H1 (cell line): ENCODE measurements at regions not wholly inside any gene's neighbourhood (a gene's known extent, or its start where the extent isn't known, plus 50 kb on each side); places are given as distances from the start of the nearest gene placed in this dataset.

Experiments
- CTCF ChIA-PET: fragments of 300-600 bp; sonication (Branson Sonifier 250); formaldehyde crosslinking; loops from one replicate; lab custom pipeline; 2021; ENCODE audit not compliant: partially characterized antibody; lab: Charles Lee
- POLR2A ChIA-PET: fragments of 300-600 bp; sonication (Branson Sonifier 250); formaldehyde crosslinking; loops from one replicate; lab custom pipeline; 2021; ENCODE audit warnings: inconsistent platforms; ENCODE audit not compliant: partially characterized antibody; lab: Charles Lee
- DNase-seq, 2 experiments: peaks; one replicate each; pipeline versions ENCODE4 v3.0.0 to v3.0.0-alpha.2; 2010 to 2022; ENCODE audit warnings: low spot score in 2 of 2, low read depth in 1 of 2, mixed read lengths in 1 of 2
- FAIRE-seq: peaks from 2 replicates; lab custom pipeline; 2011; peaks lifted over from hg19 to GRCh38; lab: Jason Lieb, UNC
- H2AFZ ChIP-seq: 2 replicates; pipeline ENCODE4 v1.8.1; 2012; ENCODE audit warnings: low read length, inconsistent platforms
- H2AK5ac ChIP-seq: 2 replicates; pipeline ENCODE4 v1.6.1; 2013; ENCODE audit warnings: low read depth, low read length
- H2BK120ac ChIP-seq: replicated peaks from 2 replicates; pipeline ENCODE3; 2013; ENCODE audit warnings: low read depth, low read length, inconsistent platforms
- H2BK12ac ChIP-seq: 2 replicates; pipeline ENCODE4 v1.6.1; 2013; ENCODE audit warnings: low read depth, low read length
- H2BK15ac ChIP-seq: 2 replicates; pipeline ENCODE4 v1.6.1; 2013; ENCODE audit warnings: low read length
- H2BK20ac ChIP-seq: 2 replicates; pipeline ENCODE4 v1.6.1; 2013; ENCODE audit warnings: low read length
- H2BK5ac ChIP-seq: 2 replicates; pipeline ENCODE4 v1.6.1; 2013; ENCODE audit warnings: low read depth, low read length
- H3K14ac ChIP-seq: 2 replicates; pipeline ENCODE4 v1.6.1; 2013; ENCODE audit warnings: inconsistent platforms; ENCODE audit not compliant: insufficient read length
- H3K18ac ChIP-seq: 2 replicates; pipeline ENCODE4 v1.6.1; 2013; ENCODE audit warnings: low read length; ENCODE audit errors: extremely low read depth
- H3K23ac ChIP-seq: 2 replicates; pipeline ENCODE4 v1.6.1; 2013; ENCODE audit warnings: inconsistent platforms; ENCODE audit not compliant: insufficient read length
- H3K23me2 ChIP-seq: 2 replicates; pipeline ENCODE4 v1.6.1; 2013; ENCODE audit warnings: low read depth, low read length
- H3K27ac ChIP-seq: 2 replicates; pipeline ENCODE4 v1.6.1; 2011; ENCODE audit warnings: low read depth, low read length, inconsistent platforms
- H3K27me3 ChIP-seq, 4 experiments: replicated peaks in 1 of 4; 1 replicate in 1 of 4; 2 replicates in 3 of 4; pipeline versions ENCODE4 v1.6.1 to v1.8.1; 2011 to 2013; ENCODE audit warnings: low read length in 3 of 4, mild to moderate bottlenecking in 3 of 4, inconsistent platforms in 2 of 4, mixed read lengths in 2 of 4, moderate library complexity in 1 of 4; ENCODE audit not compliant: control insufficient read depth in 3 of 4, insufficient read depth in 3 of 4; ENCODE audit errors: extremely low read depth in 1 of 4
- H3K36me3 ChIP-seq, 4 experiments: 2 replicates each; pipeline versions ENCODE4 v1.6.1 to v1.8.1; 2011 to 2013; ENCODE audit warnings: mild to moderate bottlenecking in 4 of 4, low read length in 3 of 4, moderate library complexity in 2 of 4, control low read depth in 1 of 4, inconsistent platforms in 1 of 4; ENCODE audit not compliant: insufficient read depth in 4 of 4, control insufficient read depth in 2 of 4
- H3K4ac ChIP-seq: replicated peaks from 2 replicates; pipeline ENCODE3; 2013; ENCODE audit warnings: low read length, low read depth, mixed read lengths, inconsistent platforms; ENCODE audit not compliant: insufficient read length
- H3K4me1 ChIP-seq, 4 experiments: replicated peaks in 1 of 4; 1 replicate in 1 of 4; 2 replicates in 3 of 4; pipeline versions ENCODE4 v1.6.1 to v1.8.1; 2011 to 2013; ENCODE audit warnings: low read length in 3 of 4, inconsistent platforms in 2 of 4, mixed read lengths in 1 of 4; ENCODE audit not compliant: insufficient read depth in 4 of 4, control insufficient read depth in 3 of 4
- H3K4me2 ChIP-seq, 2 experiments: 2 replicates each; pipeline versions ENCODE4 v1.6.1 to v1.8.1; 2011 to 2013; ENCODE audit warnings: low read depth in 2 of 2, low read length in 2 of 2, control low read depth in 1 of 2, inconsistent platforms in 1 of 2, mild to moderate bottlenecking in 1 of 2; ENCODE audit not compliant: insufficient read depth in 1 of 2
- H3K4me3 ChIP-seq, 4 experiments: fragments of 200-600, 300-600 bp in 1 of 4; sonication (generic), shearing (Covaris generic), sonication (Bioruptor Twin) in 1 of 4; 2 replicates each; pipeline versions ENCODE4 v1.5.1 to v1.8.1; 2011 to 2016; ENCODE audit warnings: low read length in 4 of 4, low read depth in 3 of 4, control low read depth in 2 of 4, inconsistent platforms in 2 of 4, mild to moderate bottlenecking in 2 of 4, mixed read lengths in 1 of 4, moderate library complexity in 1 of 4; ENCODE audit not compliant: insufficient read depth in 2 of 4; ENCODE audit errors: extremely low read depth in 1 of 4
- H3K56ac ChIP-seq: replicated peaks from 2 replicates; pipeline ENCODE3; 2013; ENCODE audit warnings: low read depth, mild to moderate bottlenecking, mixed read lengths, low read length, inconsistent platforms; ENCODE audit not compliant: insufficient read length
- H3K79me1 ChIP-seq: 2 replicates; pipeline ENCODE4 v1.6.1; 2013; ENCODE audit warnings: low read depth, low read length, control low read depth
- H3K79me2 ChIP-seq, 2 experiments: 2 replicates each; pipeline versions ENCODE4 v1.6.1 to v1.8.1; 2012 to 2013; ENCODE audit warnings: low read length in 2 of 2, mild to moderate bottlenecking in 2 of 2, inconsistent platforms in 1 of 2; ENCODE audit not compliant: insufficient read depth in 2 of 2, control insufficient read depth in 1 of 2
- H3K9ac ChIP-seq, 4 experiments: replicated peaks in 1 of 4; 1 replicate in 1 of 4; 2 replicates in 3 of 4; pipeline versions ENCODE4 v1.6.1 to v1.8.1; 2011 to 2013; ENCODE audit warnings: low read depth in 3 of 4, low read length in 3 of 4, control low read depth in 2 of 4, mild to moderate bottlenecking in 2 of 4, moderate library complexity in 2 of 4, inconsistent platforms in 1 of 4; ENCODE audit errors: extremely low read depth in 1 of 4
- H3K9me3 ChIP-seq, 2 experiments: 2 replicates each; pipeline versions ENCODE4 v1.6.1 to v1.8.1; 2012 to 2013; ENCODE audit warnings: mild to moderate bottlenecking in 2 of 2, moderate library complexity in 2 of 2, control low read depth in 1 of 2, inconsistent platforms in 1 of 2, low read depth in 1 of 2, low read length in 1 of 2, mixed read lengths in 1 of 2; ENCODE audit not compliant: insufficient read depth in 2 of 2
- H4K20me1 ChIP-seq, 2 experiments: replicated peaks in 1 of 2; 2 replicates each; pipeline versions ENCODE3 to v1.8.1; 2011 to 2013; ENCODE audit warnings: inconsistent platforms in 2 of 2, low read length in 2 of 2, mild to moderate bottlenecking in 1 of 2; ENCODE audit not compliant: insufficient read depth in 2 of 2, control insufficient read depth in 1 of 2
- H4K5ac ChIP-seq: 2 replicates; pipeline ENCODE4 v1.6.1; 2013; ENCODE audit warnings: low read length, low read depth, mixed read lengths, inconsistent platforms; ENCODE audit not compliant: insufficient read length
- H4K8ac ChIP-seq: 2 replicates; pipeline ENCODE4 v1.8.0; 2013; ENCODE audit warnings: mild to moderate bottlenecking, moderate library complexity, low read length, inconsistent platforms; ENCODE audit not compliant: insufficient read depth; ENCODE audit errors: extremely low read depth
- H4K91ac ChIP-seq: replicated peaks from 2 replicates; pipeline ENCODE3; 2013; ENCODE audit warnings: low read length, mixed read lengths, inconsistent platforms; ENCODE audit not compliant: insufficient read length
- HDAC6 ChIP-seq: IDR thresholded peaks from one replicate; pipeline ENCODE4 v1.7.1; 2012; ENCODE audit warnings: low read depth, mild to moderate bottlenecking, inconsistent platforms, low read length, moderate library complexity
- JUND ChIP-seq: IDR thresholded peaks from 2 replicates; pipeline ENCODE4 v1.6.1; 2011; ENCODE audit warnings: mild to moderate bottlenecking, improper control_type of control experiment, low read length
- KDM1A ChIP-seq: fragments of 200-600, 300-600 bp; sonication (generic); IDR thresholded peaks from 2 replicates; pipeline ENCODE4 v1.7.1; 2016; ENCODE audit warnings: mild to moderate bottlenecking, low read length, borderline replicate concordance
- KDM4A ChIP-seq: IDR thresholded peaks from one replicate; pipeline ENCODE4 v1.7.1; 2012; ENCODE audit warnings: low read depth, mild to moderate bottlenecking, moderate library complexity, low read length, inconsistent platforms; ENCODE audit not compliant: severe bottlenecking
- SIN3A ChIP-seq, 2 experiments: IDR thresholded peaks in 1 of 2; conservative IDR thresholded peaks in 1 of 2; 2 replicates each; pipeline ENCODE4 v1.6.1; 2011 to 2012; ENCODE audit warnings: low read length in 2 of 2, improper control_type of control experiment in 1 of 2, low read depth in 1 of 2, mild to moderate bottlenecking in 1 of 2
- SP4 ChIP-seq: IDR thresholded peaks from 2 replicates; pipeline ENCODE4 v1.6.1; 2012; ENCODE audit warnings: low read length, inconsistent platforms
- WGBS, 2 experiments: shearing (Covaris generic) in 1 of 2; methylation state at CpG; one replicate each; pipeline versions ENCODE4 v1.1.6 to v1.1.7; 2013 to 2015; ENCODE audit warnings: low lambda C conversion rate in 2 of 2, mixed read lengths in 2 of 2, inconsistent platforms in 1 of 2, low coverage in 1 of 2, missing lambda C conversion rate in 1 of 2; ENCODE audit not compliant: insufficient replicate concordance in 2 of 2, insufficient coverage in 1 of 2, insufficient read length in 1 of 2; ENCODE audit errors: extremely low coverage in 1 of 2, missing lambda C conversion rate in 1 of 2; 5-methylcytosine and 5-hydroxymethylcytosine counted together

- Histone ChIP-seq H3K36me3 (no peaks in the 10 kb centered on the region), H3K9ac (no peak overlapping the region), H3K4ac (no peak overlapping the region), H3K23ac (no peak overlapping the region), H2BK120ac (no peak overlapping the region), H3K4me2 (no peak overlapping the region), H3K27ac (no peak overlapping the region), H2BK5ac (no peak overlapping the region), H2BK15ac (no peak overlapping the region), H3K79me1 (no peaks in the 10 kb centered on the region), H4K8ac (no peak overlapping the region), H2BK20ac (no peak overlapping the region), H3K14ac (no peak overlapping the region), H3K4me3 (no peak overlapping the region), H2AK5ac (no peak overlapping the region), H4K20me1 (no peaks in the 10 kb centered on the region), H3K79me2 (no peaks in the 10 kb centered on the region), H3K18ac (no peak overlapping the region), H3K9me3 (no peaks in the 10 kb centered on the region), H4K5ac (no peak overlapping the region), H4K91ac (no peak overlapping the region), H3K23me2 (no peaks in the 10 kb centered on the region), H2AFZ (no peak overlapping the region), H3K56ac (no peak overlapping the region), H2BK12ac (no peak overlapping the region), H3K4me1 (no peaks in the 10 kb centered on the region), H3K27me3 (no peaks in the 10 kb centered on the region)
- POLR2A ChIA-PET, result no interaction called here
- TF ChIP-seq JUND (no peak), SP4 (no peak), KDM4A (no peak), HDAC6 (no peak), SIN3A (conservative IDR thresholded peaks at IDR 0.05 in 1 of 2, IDR thresholded peaks at IDR 0.05 in 1 of 2; ENCODE audit: low read depth in 1 of 2, low read length in 2 of 2) (no peak), KDM1A (no peak)
- DNase-seq (no peak), FAIRE-seq (no peak)
- CTCF ChIA-PET, result interaction anchor here (1.6 kb wide), 1 partner anchor 12 kb away, joined by 3 read pairs; no protein-coding TSS in a partner anchor
- 93% methylated on average over 4 of the region's 4 CpGs; no CpG with 5 or more reads in 1 of the 2 experiments for WGBS, 2 experiments
Observed at GRCh38 chr3:106086636-106087035, 217.8 kb upstream of the CBLB start.
